Neural progenitor cell (in vitro differentiated cells): ENCODE measurements at regions not wholly inside any gene's neighbourhood (a gene's known extent, or its start where the extent isn't known, plus 50 kb on each side); places are given as distances from the start of the nearest gene placed in this dataset.

Experiments
- DNase-seq: peaks from one replicate; pipeline ENCODE4 v3.0.0-alpha.2; 2016; ENCODE audit warnings: low spot score
- H2AFZ ChIP-seq: fragments of 200-600 bp; sonication (generic); replicated peaks from 2 replicates; pipeline ENCODE4 v1.6.1; 2016; ENCODE audit warnings: antibody characterized with exemption
- H3F3A ChIP-seq: fragments of 200-600 bp; sonication (generic); 2 replicates; pipeline ENCODE4 v1.6.1; 2016; ENCODE audit warnings: antibody characterized with exemption, low read depth
- H3K27ac ChIP-seq: fragments of 200-600 bp; sonication (generic); 2 replicates; pipeline ENCODE4 v1.5.1; 2016; ENCODE audit warnings: mild to moderate bottlenecking
- H3K27me3 ChIP-seq: fragments of 200-600 bp; sonication (generic); 2 replicates; pipeline ENCODE4 v1.6.1; 2016; ENCODE audit warnings: mild to moderate bottlenecking, moderate library complexity
- H3K36me3 ChIP-seq: fragments of 200-600 bp; sonication (generic); 2 replicates; pipeline ENCODE4 v1.5.1; 2016
- H3K4me1 ChIP-seq: fragments of 200-600 bp; sonication (generic); 2 replicates; pipeline ENCODE4 v1.6.1; 2016; ENCODE audit warnings: mixed run types
- H3K4me2 ChIP-seq: fragments of 200-600 bp; sonication (generic); 2 replicates; pipeline ENCODE4 v1.6.1; 2016
- H3K4me3 ChIP-seq: fragments of 200-600 bp; sonication (generic); 2 replicates; pipeline ENCODE4 v1.5.1; 2016
- H3K79me2 ChIP-seq: fragments of 200-600 bp; sonication (generic); 2 replicates; pipeline ENCODE4 v1.6.1; 2016; ENCODE audit warnings: low read depth
- H3K9ac ChIP-seq: fragments of 200-600 bp; sonication (generic); 2 replicates; pipeline ENCODE4 v1.6.1; 2016
- H3K9me3 ChIP-seq: fragments of 200-600 bp; sonication (generic); 2 replicates; pipeline ENCODE4 v1.5.1; 2016; ENCODE audit warnings: low read depth
- H4K20me1 ChIP-seq: fragments of 200-600 bp; sonication (generic); 2 replicates; pipeline ENCODE4 v1.6.1; 2016; ENCODE audit warnings: low read depth
- H3K27ac Mint-ChIP-seq: 3 replicates; pipeline ENCODE4 v1.8.0; 2021; ENCODE audit warnings: mixed read lengths
- H3K27me3 Mint-ChIP-seq: 2 replicates; pipeline ENCODE4 v1.8.0; 2022; ENCODE audit warnings: low read depth, mild to moderate bottlenecking, inconsistent platforms, moderate library complexity, mixed read lengths; ENCODE audit not compliant: insufficient read depth
- H3K36me3 Mint-ChIP-seq: 3 replicates; pipeline ENCODE4 v1.8.0; 2021; ENCODE audit warnings: mixed read lengths
- H3K4me1 Mint-ChIP-seq: 3 replicates; pipeline ENCODE4 v1.8.0; 2021; ENCODE audit warnings: mixed read lengths
- H3K4me3 Mint-ChIP-seq: 3 replicates; pipeline ENCODE4 v1.8.0; 2021; ENCODE audit warnings: mild to moderate bottlenecking, moderate library complexity, mixed read lengths
- H3K9me3 Mint-ChIP-seq: 3 replicates; pipeline ENCODE4 v1.8.0; 2020; ENCODE audit warnings: mixed read lengths
- CTCF ChIP-seq: fragments of 200-600 bp; sonication (generic); IDR thresholded peaks from 2 replicates; pipeline ENCODE4 v1.5.1; 2017; ENCODE audit warnings: antibody characterized with exemption, mild to moderate bottlenecking
- EZH2 ChIP-seq: fragments of 200-600 bp; sonication (generic); IDR thresholded peaks from 2 replicates; pipeline ENCODE4 v1.6.1; 2017; ENCODE audit warnings: antibody characterized with exemption, mild to moderate bottlenecking, moderate library complexity
- EZH2phosphoT487 ChIP-seq: fragments of 200-600 bp; sonication (generic); IDR thresholded peaks from 2 replicates; pipeline ENCODE4 v1.6.1; 2017; ENCODE audit warnings: antibody characterized with exemption

GRCh38 chr1:185478877-185479276 lies 161.8 kb upstream of the IVNS1ABP start:
- Mint-ChIP-seq H3K27me3 (peaks cover 20% of the 10 kb centered on the region), H3K36me3 (peaks cover 2% of the 10 kb centered on the region)
- DNase-seq: no peak

DNA sequence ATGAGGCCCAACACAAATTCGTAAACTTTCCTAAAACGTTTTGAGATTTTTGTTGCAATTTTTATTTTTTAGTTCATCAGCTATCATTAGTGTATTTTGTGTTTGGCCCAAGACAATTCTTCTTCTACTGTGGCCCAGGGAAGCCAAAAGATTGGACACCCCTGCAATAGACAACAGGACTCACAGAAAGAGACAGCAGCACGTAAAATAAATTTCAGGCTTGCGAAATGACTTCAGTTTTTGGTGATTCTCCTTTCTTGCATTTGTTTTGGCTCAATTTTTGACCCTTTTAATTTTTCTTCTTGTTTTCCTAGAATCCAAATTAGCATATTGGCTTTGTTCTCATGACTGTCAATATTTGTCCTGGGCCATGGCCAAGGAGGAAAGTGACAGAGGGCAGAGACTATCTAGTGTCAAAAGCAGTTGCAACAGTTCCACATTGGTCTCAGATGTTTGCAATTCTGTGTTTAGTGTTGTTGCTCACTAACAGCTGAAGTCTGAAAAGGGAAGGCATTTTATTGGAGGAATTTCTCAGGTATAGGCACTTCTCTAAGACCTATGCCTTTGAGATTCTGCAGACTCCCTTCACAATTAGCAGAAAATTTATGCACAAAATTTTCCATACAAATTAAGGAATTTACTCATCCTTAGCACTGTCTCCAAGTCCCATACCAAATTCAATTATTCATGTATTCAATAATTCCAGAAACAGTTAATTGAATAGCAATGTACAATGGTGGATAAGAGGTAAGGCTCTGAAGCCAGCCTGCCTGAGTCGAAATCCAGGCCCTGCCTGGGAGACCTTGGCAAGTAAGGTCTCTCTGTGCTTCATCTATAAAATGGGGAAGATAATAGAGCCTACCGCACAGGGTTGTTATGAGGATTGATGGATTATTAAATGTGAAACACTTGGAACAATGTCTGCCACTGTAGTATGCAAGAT lies 160.9 kb upstream of the IVNS1ABP start:
- H2AFZ ChIP-seq: no peak overlapping the region
- Mint-ChIP-seq H3K4me3 (no peak overlapping the region), H3K4me1 (peaks cover 42% of the 10 kb centered on the region), H3K9me3 (peaks cover 6% of the 10 kb centered on the region), H3K36me3 (peaks cover 2% of the 10 kb centered on the region), H3K27ac (no peak overlapping the region), H3K27me3 (peaks cover 20% of the 10 kb centered on the region)
- no peaks in the 10 kb centered on the region for H3K79me2 ChIP-seq
- no peak overlapping the region for H3K9ac ChIP-seq
- no peak overlapping the region for H3K4me3 ChIP-seq
- no peaks in the 10 kb centered on the region for H4K20me1 ChIP-seq
- H3K4me1 ChIP-seq: peaks cover 11% of the 10 kb centered on the region
- DNase-seq: no peak
- H3K36me3 ChIP-seq: no peaks in the 10 kb centered on the region
- H3K9me3 ChIP-seq: no peaks in the 10 kb centered on the region
- no peak overlapping the region for H3K27ac ChIP-seq
- H3F3A ChIP-seq: no peaks in the 10 kb centered on the region
- TF ChIP-seq CTCF (no peak), EZH2phosphoT487 (no peak), EZH2 (no peak)
- no peak overlapping the region for H3K4me2 ChIP-seq
- H3K27me3 ChIP-seq: peaks cover 9% of the 10 kb centered on the region

More at GRCh38 chr1:185478877-185479276, 161.8 kb upstream of the IVNS1ABP start:
- Mint-ChIP-seq H3K4me1 (peaks cover 43% of the 10 kb centered on the region), H3K4me3 (no peak overlapping the region), H3K27ac (peak overlapping the region; percentile 65), H3K9me3 (peaks cover 6% of the 10 kb centered on the region)
- H4K20me1 ChIP-seq: no peaks in the 10 kb centered on the region
- H3K4me2 ChIP-seq: no peak overlapping the region
- H3K79me2 ChIP-seq: no peaks in the 10 kb centered on the region
- H3F3A ChIP-seq: peaks cover under 1% of the 10 kb centered on the region
- peaks cover 17% of the 10 kb centered on the region for H3K4me1 ChIP-seq
- no peak overlapping the region for H3K27ac ChIP-seq
- H3K9ac ChIP-seq: no peak overlapping the region
- H3K27me3 ChIP-seq: peaks cover 9% of the 10 kb centered on the region
- no peaks in the 10 kb centered on the region for H3K9me3 ChIP-seq
- H2AFZ ChIP-seq: no peak overlapping the region
- TF ChIP-seq EZH2 (no peak), CTCF (no peak), EZH2phosphoT487 (no peak)
- H3K4me3 ChIP-seq: no peak overlapping the region
- no peaks in the 10 kb centered on the region for H3K36me3 ChIP-seq

GRCh38 chr1:185474440-185475149 lies 157.6 kb upstream of the IVNS1ABP start:
- Mint-ChIP-seq H3K4me1 (peaks cover 24% of the 10 kb centered on the region), H3K36me3 (no peaks in the 10 kb centered on the region), H3K27me3 (peaks cover 12% of the 10 kb centered on the region), H3K27ac (no peak overlapping the region), H3K4me3 (no peak overlapping the region), H3K9me3 (no peaks in the 10 kb centered on the region)
- Histone ChIP-seq H3K4me2 (no peak overlapping the region), H3K9ac (no peak overlapping the region), H3K9me3 (no peaks in the 10 kb centered on the region), H3K79me2 (no peaks in the 10 kb centered on the region), H3K36me3 (no peaks in the 10 kb centered on the region), H3K4me3 (no peak overlapping the region), H3F3A (no peaks in the 10 kb centered on the region), H3K27me3 (no peaks in the 10 kb centered on the region), H4K20me1 (no peaks in the 10 kb centered on the region), H2AFZ (no peak overlapping the region), H3K27ac (no peak overlapping the region), H3K4me1 (peaks cover 3% of the 10 kb centered on the region)
- no peak for DNase-seq
- TF ChIP-seq CTCF (no peak), EZH2 (no peak), EZH2phosphoT487 (no peak)
